ENCODE measurements at regions not wholly inside any gene's neighbourhood (a gene's known extent, or its start where the extent isn't known, plus 50 kb on each side); places are given as distances from the start of the nearest gene placed in this dataset.

- no peak for DNase-seq
Measured at GRCh38 chr9:89697553-89697952, 92.7 kb downstream of the GADD45G start.

DNA sequence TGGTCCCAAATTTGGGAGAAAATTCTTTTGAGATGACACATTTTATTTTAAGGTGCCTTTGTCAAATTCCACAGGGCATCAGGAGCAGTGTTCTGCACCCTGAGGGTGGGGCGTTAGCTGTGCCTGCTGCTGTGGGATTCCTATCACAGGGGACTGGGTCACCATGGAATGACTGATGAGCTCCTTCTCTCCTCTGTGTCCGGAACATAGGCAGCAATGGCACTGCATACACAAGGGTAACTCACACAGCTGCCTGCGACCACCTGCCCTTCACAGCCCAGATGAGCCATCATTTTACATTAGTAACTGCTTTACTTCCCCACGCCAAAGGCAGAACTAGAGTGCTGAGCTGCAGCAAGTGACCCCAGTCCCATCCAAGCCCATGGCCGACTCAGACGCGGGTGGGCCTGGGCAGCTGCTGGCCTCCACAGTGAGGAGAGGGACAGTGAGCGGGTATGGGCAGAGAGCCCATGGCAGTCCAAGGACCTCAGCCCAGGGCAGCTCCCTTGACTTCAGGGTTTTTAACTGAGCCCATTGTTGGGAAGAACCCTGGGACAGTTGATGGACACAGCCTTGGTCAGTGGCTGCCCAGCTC lies 93.7 kb downstream of the GADD45G start:
- no peak for DNase-seq

DNA sequence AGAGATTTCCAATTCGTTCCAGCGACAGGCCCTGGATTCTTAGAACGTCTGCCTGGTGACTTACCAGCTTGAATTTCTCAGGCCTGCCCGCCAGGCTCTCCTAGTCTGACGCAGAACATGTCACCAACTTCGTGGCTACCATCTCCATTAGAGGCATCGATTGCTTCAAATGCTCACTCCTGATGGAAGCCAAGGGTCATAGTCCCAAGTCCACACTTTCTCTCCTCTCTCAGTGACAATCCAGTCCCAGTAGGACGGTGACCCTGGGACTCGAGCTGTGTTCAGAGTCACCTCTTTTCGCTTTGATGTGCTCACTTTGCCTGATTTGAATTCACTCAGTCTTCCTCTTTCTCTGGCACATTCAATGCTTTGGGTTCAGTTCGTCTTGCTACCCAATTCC lies 94.8 kb downstream of the GADD45G start:
- DNase-seq = no peak

GRCh38 chr9:89701221-89701798 lies 96.5 kb downstream of the GADD45G start:
- no peak for DNase-seq

DNA sequence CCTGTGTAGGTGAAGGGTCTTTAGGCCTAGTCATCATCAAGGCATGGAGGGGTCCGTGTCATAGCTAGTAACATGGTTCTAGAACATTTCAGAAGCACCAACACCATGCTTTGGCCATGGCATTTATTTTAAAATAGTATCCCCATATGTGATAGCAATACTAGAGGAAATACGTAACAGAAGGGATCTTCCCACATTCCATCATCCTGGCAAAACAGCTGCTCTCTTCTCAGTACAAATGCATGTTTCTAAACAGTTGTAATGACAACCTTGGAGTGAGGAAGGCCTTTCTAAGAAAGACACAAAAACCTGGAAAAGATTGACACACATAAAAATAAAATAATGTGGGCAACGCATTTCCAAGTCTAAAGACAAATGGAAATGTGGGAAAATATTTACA lies 97.6 kb downstream of the GADD45G start:
- no peak for DNase-seq

- DNase-seq = no peak
Measured at GRCh38 chr9:89705651-89706050, 100.8 kb downstream of the GADD45G start.

DNA sequence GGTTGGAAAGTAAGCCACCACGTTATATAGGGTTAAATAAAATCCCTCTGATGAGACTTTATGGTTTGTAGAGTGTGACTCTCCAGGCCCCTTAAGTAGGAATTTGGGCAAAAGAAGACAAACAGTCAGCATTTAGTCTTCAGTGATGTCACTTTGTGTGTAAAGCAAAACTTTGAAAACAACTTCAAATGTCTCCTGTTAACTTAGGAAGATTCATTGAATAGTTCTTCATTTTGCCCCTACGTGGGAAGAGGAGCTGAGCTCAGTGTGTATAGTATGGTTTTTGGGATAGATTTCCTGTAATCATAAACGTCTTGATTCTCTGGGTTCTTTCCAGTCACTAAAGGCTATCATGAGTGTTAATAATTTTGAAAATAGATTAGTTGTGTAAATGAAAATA lies 101.3 kb downstream of the GADD45G start:
- no peak for DNase-seq

DNA sequence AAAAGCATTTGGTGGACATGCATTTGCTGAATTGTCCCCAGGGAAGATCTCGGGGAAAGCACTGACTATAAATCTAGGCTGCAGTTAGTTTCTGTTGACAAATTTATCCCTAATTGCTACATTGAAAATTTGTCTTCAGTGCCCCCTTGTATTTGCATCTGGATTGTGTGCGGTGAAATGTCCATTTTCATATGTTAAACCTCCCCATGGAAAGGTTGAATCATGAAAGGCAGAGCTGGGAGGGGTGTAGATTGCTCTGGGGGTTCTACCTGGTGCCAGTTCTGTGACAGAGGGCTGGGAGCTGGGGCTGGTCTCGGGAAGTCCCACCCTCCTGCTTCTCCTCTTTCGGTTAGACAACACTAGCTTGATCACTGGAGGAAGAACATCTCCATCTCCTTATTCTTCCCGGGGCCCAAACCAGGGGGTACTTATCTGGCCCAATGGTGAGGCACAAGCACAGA lies 101.9 kb downstream of the GADD45G start:
- peak in 1 of 2 experiments; percentile 28 for DNase-seq

DNA sequence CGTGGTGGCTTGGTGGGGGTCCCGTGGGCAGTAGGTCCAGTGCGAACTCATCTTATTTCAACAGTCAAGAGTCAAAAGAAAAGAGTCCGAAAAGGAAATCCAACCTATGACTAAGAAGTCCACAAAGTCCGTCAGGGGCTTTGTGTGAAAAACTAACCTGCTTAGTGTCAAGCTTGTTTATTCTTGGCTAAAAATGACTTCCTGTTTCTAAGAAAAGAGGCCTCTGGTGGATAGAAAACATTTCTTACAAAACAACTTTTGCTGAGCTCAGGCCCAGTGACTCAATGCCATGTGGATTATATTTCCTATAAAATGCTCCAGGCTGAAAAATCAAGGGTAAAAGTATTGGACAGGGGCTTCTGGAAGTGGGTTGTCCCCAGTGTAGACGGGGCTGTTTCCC lies 105.9 kb downstream of the GADD45G start:
- no peak for DNase-seq

DNA sequence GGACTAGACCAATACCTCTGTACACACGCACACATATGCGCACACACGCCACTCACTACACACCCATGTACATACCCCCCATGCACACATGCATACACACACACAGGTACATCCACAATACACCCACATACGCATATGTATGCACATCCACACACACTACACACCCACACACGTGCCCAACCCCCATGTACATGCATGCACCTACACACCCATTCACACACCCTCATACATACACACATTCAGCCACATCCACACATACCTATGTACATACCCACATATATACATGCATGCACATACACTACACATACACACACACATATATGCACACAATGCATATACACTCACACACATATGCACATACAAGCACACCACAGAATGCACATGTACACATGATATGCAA lies 107.1 kb downstream of the GADD45G start:
- no peak for DNase-seq

DNA sequence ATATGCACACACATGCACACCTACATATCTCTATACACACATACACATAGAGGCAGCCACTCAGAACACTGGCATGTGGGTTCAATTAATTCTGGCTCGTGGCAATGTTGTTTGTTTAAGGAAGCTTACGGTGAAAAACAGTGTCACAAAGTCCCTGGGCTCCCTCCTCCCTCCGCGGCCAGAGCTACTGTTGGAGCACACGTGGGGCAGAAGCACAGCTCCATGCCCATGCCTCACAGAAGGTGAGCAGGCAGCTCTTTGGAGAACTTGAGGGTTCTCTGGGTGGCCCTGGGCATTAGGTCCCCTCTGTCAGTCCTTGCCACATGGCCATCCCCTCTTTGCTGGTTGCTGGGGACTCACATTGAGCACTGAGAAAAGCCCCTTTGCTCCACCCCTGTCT lies 107.5 kb downstream of the GADD45G start:
- DNase-seq = no peak

DNA sequence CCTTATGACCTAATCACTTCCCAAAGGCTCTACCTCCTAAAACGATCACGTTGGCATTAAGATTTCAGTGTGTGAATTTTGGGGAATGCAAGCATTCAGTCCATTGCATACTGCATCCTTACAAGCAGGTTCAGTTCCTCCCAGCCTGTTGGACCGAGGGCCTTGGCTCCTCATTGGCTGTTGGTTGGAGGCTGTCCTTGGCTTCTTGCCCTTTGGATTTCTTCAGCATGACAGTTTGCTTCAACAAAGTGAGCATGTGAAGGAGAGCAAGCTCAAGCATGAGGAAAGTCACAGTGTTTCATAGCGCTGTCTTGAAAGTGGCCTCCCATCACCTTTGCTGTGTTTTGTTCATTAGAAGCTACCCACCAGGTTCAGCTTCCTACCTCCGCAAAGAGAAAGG lies 109.5 kb downstream of the GADD45G start:
- no peak for DNase-seq

DNA sequence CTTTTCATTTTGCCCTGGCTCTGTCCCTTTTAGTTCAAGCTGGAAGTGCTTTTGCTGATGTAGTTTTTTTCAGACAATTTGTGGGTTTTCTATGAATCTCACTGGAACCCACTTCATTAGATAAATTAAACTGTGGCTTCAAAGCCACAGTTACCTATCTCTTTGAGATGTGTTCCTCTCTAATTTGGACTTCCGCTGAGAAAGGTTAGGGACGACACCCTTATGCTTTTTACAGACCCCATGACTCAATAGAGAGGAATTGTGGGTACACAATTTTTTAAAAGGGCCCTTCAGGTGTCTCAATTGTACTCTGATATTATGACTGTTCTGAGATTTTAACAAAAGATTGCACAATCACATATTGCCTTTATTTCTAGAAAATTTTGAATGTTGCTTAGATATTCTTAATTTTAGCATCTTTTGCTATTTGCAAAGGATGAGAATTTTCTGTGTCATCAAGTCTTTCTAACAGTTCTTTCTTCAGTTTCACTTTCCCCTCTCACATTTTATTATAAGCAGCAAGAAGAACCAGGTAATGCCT lies 110.6 kb downstream of the GADD45G start:
- no peak for DNase-seq

DNA sequence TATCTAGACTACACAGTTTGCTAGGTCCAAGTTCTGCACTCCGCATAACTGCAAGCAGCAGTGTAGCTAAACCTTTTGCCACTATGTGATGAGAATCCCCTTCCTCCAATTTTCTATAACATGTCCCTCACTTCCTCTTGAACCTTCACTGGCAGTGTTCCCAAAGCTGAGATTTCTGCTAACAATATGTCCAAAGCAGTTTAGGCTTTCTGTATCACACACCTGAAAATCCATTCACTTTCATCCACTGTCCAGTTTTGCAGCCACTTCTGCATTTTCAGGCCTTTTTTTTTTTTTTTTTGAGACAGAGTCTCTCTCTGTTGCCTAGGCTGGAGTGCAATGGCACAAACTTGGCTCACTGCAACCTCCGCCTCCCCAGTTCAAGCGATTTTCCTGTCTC lies 111.1 kb downstream of the GADD45G start:
- no peak for DNase-seq

DNA sequence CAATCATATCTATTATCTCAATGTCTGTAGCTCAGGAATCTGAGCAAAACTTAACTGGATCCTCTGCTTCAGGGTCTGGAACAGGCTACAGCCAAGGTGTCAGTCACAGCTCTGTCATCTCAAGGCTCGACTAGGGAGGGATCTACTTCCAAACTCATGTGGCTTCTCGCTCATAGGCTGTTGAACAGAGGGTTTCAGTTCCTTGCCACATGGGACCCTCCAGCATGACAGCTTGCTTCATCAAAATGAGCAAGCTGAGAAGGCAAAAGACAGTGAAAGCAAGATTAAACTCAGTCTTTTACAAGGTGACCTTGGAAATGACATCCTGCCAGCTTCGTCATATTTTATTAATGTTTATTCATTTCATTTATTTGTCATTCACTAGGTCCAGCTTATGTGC lies 111.7 kb downstream of the GADD45G start:
- no peak for DNase-seq

GRCh38 chr9:89718176-89718575 lies 113.4 kb downstream of the GADD45G start:
- no peak for DNase-seq

DNA sequence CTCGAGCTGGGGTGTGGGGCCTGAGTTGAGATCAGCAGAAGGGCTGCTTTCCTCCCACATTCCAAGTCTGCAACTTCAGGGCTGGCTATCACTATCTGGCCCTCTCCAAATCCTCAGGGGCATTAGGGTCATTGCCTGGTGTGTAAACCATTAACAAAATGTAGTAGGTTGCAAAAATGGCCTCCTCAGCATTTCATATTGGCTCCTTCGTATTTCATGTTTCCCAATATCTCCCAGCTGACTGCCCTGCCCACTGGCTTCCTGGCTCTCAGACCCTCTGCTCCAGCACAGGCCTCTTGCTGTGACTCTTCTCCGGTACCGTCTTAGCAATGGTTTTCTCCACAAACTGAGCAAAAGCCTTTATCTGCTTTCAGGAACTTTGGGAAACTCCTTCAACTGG lies 113.8 kb downstream of the GADD45G start:
- no peak for DNase-seq

DNA sequence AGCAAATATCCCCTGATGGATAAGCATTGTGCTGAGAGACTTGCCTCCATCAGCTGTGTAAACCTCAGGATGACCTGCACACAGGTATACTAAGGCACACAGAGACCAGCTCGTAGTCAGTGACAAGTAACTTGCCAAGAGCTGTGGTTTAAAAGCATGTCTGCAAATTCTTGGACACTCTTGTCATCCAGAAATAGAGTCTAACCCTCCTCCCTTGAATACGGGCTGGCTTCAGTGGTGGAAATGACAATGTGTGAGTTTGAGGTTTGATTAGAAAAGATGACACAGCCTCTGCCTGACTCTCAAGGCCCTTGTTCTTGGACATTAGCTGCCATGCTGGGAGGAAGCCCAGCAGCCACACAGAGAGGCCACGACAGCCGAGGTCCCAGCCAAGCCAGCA lies 114.4 kb downstream of the GADD45G start:
- DNase-seq = no peak

DNA sequence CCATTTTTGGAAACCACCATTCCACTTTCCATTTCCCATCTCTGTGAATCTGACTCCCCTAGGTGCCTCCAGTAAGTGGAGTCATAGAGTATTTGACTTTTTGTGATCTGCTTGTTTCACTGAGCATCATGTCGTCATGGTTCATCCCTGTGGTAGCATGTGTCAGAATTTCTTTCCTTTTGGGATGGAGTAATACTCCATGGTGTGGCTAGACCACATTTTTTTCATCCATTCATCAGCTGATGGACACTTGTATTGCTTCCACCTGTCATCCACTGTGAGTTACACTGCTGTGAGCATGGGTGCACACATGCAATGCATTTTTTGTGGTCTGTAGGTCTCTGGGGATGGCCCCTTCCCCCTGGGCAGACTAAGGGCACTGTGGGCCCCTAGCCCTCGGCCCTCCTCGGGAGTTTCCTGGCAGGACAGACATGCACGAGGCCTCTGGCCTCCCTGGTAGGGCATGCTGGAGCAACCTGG lies 115.9 kb downstream of the GADD45G start:
- DNase-seq = no peak

GRCh38 chr9:89721176-89721700 lies 116.4 kb downstream of the GADD45G start:
- DNase-seq = no peak

- no peak for DNase-seq
Measured at GRCh38 chr9:89721971-89722530, 117.2 kb downstream of the GADD45G start.

- DNase-seq = no peak
Measured at GRCh38 chr9:89722712-89723111, 117.9 kb downstream of the GADD45G start.

GRCh38 chr9:89723469-89724100 lies 118.8 kb downstream of the GADD45G start:
- DNase-seq = no peak

DNA sequence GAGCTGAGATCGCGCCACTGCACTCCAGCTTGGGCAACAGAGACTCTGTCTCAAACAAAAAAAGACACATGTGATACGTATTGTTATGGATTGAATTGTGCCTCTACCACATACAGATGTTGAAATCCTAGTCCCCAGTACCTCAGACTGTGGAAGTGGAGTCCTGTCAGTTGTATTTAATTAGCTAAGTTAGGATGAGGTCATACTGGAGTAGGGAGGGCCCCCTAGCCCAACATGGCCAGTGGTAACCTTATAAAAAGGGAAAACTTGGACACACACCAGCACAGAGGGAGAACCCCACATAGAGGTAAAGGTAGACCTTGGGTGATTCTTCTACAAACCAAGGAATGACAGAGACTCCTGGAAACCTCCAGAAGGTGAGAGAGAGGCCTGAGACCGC lies 119.8 kb downstream of the GADD45G start:
- DNase-seq = no peak
